HG02981 (cell line): ENCODE measurements at regions not wholly inside any gene's neighbourhood (a gene's known extent, or its start where the extent isn't known, plus 50 kb on each side); places are given as distances from the start of the nearest gene placed in this dataset.

ENCODE experiments used
- ATAC-seq: cut with Tn5 transposase; IDR thresholded peaks from one replicate; pipeline ENCODE4 v1.9.1; 2021; ENCODE audit warnings: mild to moderate bottlenecking, moderate library complexity; ENCODE audit not compliant: unreplicated experiment

DNA sequence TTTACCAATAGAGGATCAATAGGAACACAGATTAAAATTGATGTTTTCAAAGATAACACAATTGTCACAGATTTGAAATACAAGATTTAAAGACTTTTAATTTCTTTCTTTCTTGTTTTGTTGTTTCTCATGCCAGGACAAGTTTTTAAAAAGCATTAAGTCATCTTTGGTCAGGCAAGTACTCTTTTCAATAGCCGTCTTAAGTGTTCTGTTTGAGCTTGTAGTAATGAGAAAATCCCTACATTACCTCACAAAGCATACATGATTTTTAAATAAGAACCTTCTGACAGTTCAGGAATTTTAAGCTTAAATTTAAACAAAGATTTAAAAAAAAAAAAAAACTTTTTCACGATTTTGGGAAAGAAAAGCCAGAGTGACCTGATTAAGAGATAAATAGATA, 216.3 kb upstream of the PRR20A start:
- ATAC-seq = no peak

GRCh38 chr13:56932104-56932503, 208.6 kb upstream of the PRR20A start:
- ATAC-seq = no peak

DNA sequence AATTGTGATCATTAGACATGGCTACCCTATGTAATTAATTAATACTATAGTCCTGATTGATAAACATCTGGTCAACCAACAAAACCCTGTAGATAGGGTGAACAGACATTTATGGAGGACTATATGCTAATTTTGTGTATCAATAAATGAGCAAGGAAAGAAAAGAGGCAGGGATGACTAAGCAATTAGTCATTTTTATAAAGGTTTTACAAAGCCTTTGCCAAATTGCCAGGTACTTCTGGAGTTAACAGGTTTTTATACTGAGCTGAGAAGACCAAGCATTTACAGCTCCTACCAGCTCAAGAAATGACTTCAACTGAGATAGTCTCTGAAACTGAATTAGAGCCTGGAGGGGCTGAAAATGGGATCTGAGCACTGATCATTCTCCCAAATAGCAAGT, 186.8 kb upstream of the PRR20A start:
- no peak for ATAC-seq

GRCh38 chr13:56975647-56976046, 165.1 kb upstream of the PRR20A start:
- no peak for ATAC-seq

DNA sequence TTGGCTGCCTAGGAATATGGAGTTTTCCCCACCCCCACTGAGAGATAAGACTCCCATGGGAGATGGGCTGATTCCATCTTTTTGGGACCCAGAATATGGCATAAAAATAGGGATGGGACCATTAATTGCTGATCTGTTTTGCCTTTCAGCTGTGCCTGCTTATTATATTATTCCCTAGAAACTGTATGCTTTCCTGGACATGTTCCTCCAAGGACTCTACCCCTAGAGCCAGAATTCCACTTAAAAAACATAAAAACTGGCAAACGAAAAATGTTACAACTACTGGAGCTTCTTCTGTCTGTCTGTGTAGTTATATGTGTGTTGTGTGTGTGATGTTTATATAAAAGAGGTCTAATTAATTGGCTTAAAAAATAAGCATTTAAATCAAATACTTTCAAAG, 159.9 kb upstream of the PRR20A start:
- no peak for ATAC-seq

- no peak for ATAC-seq
Observed at GRCh38 chr13:56986121-56986520, 154.6 kb upstream of the PRR20A start.

GRCh38 chr13:56988543-56988942, 152.2 kb upstream of the PRR20A start:
- ATAC-seq = no peak

GRCh38 chr13:57003682-57004081, 137.0 kb upstream of the PRR20A start:
- no peak for ATAC-seq

GRCh38 chr13:57017357-57017756, 123.4 kb upstream of the PRR20A start:
- ATAC-seq = no peak

- ATAC-seq = no peak
Observed at GRCh38 chr13:57018915-57019314, 121.8 kb upstream of the PRR20A start.

DNA sequence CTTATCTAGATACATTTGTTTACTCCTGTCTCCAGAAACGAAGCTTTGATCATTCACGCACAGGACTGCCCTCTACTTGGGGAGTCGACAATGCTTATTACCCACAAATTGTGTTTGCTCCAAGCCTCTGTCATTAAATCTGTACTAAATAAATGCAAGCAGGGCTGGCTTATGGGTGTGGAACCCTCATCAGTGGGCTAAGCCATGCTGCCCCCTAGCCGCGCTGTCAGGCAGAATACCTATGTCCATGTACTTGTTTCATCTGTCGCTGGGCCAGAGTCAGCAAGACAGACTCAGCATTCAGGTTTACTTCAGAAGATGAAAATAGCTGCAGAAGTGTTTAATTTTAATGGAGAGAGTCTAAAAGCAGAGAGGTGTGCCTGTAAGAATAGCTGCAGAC, 110.0 kb upstream of the PRR20A start:
- no peak for ATAC-seq

DNA sequence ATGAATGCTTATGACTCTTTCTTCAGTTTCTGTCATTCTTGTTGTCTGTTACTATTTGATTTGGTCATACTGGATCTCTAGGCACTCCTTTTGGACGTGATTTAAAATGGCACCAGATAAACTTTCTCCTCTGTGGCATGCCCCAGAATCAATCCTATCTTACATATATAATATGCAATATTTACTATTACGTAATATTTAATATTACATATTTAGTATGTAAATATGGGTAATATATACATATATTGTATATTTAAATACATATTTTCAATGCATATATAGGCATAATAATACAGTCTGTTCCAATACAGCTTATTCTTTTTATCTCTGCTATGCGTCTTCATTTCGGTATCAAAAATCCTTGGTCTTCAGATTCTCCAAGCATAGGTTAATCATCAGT, 104.4 kb upstream of the PRR20A start:
- ATAC-seq = no peak

DNA sequence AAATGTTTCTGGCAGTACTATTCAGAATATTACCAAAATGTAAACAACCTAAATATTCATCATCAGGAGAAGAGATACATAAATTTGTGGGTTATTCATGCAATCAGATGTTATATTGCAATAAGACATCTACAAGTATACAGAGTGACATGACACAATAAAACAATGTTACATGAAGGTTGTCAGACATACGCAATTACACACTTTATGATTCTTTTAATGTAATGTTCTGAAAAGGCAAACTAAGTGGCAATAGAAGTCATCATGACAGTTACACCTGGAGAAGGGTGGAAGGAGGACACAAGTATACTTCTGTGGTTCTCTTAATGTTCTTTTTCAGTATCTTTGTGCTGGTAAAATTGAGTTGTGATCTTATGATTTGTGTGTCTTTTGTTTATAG, 95.8 kb upstream of the PRR20A start:
- ATAC-seq = no peak

DNA sequence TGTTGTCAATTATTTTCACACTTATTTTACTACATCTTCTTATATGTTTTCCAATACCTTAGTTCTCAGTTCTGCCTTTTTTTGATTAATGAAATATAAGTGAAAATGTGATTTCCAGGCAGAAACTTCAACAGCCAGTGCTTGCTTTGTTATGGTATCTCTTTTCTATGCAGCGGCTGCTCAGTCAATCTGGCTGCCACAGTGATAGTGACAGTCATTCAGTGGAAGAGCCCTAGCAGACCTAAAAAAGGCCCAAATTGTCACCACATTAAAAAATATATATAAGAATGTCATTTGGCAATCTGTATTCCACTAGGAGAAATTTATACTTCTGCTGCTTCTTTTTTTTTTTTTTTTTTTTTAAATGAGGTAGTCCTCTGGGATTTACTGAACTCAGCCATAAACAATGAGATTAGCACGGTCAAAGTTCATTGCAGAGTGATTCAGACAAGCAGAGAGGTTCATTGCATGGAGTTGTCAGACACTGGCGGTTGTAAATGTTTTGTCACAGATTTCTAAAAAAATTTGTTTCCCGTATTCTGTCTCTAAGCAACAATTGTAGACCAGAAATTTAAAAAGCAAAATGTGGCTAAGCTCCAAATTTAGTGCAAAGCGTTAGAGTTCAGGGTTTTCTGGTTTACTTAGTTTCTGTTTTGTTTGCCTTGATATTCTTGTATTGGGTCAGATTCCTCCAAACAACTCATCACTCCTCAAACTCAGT, 94.7 kb upstream of the PRR20A start:
- ATAC-seq = no peak

- no peak for ATAC-seq
Observed at GRCh38 chr13:57056601-57057180, 84.0 kb upstream of the PRR20A start.

- ATAC-seq = no peak
Observed at GRCh38 chr13:57063007-57063406, 77.7 kb upstream of the PRR20A start.

DNA sequence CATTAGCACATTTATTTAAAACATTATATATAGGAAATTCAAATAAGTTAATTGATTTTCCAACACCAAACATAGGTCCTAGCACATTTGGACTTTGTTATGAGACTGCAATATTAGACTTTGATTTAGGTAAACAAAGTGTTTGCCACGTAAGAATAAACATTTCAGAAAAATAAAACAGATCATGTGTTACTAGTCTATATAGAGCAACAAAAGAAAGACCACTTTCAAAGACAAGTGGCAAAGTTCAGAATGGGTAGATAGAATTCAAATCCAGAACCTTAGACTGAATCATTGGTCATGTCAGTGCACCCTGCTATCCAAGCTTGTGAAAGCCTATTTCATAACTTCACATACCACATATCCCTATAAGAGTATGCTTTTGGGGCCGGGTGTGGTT, 66.7 kb upstream of the PRR20A start:
- ATAC-seq = no peak

- no peak for ATAC-seq
Observed at GRCh38 chr13:57075588-57075987, 65.1 kb upstream of the PRR20A start.

- ATAC-seq = no peak
Observed at GRCh38 chr13:57087006-57087405, 53.7 kb upstream of the PRR20A start.
